Ishikawa (cell line): ENCODE measurements at regions not wholly inside any gene's neighbourhood (a gene's known extent, or its start where the extent isn't known, plus 50 kb on each side); places are given as distances from the start of the nearest gene placed in this dataset.

ENCODE experiments used
- CREB1 ChIP-seq: IDR thresholded peaks from 2 replicates; pipeline ENCODE4 v1.6.1; 2012; ENCODE audit warnings: low read depth
- EGR1 ChIP-seq: IDR thresholded peaks from 2 replicates; pipeline ENCODE4 v1.6.1; 2012
- EP300 ChIP-seq: IDR thresholded peaks from 2 replicates; pipeline ENCODE4 v1.6.1; 2012; ENCODE audit warnings: borderline replicate concordance
- FOXM1 ChIP-seq: IDR thresholded peaks from 2 replicates; pipeline ENCODE4 v1.6.1; 2012; ENCODE audit warnings: low read depth, borderline replicate concordance
- NFIC ChIP-seq: IDR thresholded peaks from 2 replicates; pipeline ENCODE4 v1.6.1; 2012
- TAF1 ChIP-seq: IDR thresholded peaks from 2 replicates; pipeline ENCODE4 v1.6.1; 2012; ENCODE audit warnings: low read depth, mild to moderate bottlenecking
- TF ChIP-seq, protein P1 (sequence below): IDR thresholded peaks from 2 replicates; pipeline ENCODE4 v1.6.1; 2012; ENCODE audit warnings: low read depth, mild to moderate bottlenecking
- TF ChIP-seq, protein P2 (sequence below): IDR thresholded peaks from 2 replicates; pipeline ENCODE4 v1.6.1; 2012

DNA sequence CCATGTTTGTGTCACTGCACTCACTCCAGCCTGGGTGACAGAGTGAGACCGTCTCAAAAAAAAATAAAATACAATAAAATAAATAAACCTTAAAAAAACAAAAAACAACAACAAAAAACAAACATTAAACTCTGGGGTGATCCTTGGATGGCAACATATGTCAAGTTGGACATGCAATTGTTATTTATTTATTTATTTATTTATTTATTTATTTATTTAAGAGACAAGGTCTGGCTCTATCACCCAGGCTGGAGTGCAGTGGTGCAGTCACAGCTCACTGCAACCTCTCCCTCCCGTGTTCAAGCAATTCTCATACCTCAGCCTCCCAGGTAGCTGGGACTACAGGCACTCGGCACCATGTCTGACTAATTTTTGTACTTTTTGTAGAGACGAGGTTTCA lies 275.5 kb downstream of the VPS13C start:
- TF ChIP-seq, protein P1, sequence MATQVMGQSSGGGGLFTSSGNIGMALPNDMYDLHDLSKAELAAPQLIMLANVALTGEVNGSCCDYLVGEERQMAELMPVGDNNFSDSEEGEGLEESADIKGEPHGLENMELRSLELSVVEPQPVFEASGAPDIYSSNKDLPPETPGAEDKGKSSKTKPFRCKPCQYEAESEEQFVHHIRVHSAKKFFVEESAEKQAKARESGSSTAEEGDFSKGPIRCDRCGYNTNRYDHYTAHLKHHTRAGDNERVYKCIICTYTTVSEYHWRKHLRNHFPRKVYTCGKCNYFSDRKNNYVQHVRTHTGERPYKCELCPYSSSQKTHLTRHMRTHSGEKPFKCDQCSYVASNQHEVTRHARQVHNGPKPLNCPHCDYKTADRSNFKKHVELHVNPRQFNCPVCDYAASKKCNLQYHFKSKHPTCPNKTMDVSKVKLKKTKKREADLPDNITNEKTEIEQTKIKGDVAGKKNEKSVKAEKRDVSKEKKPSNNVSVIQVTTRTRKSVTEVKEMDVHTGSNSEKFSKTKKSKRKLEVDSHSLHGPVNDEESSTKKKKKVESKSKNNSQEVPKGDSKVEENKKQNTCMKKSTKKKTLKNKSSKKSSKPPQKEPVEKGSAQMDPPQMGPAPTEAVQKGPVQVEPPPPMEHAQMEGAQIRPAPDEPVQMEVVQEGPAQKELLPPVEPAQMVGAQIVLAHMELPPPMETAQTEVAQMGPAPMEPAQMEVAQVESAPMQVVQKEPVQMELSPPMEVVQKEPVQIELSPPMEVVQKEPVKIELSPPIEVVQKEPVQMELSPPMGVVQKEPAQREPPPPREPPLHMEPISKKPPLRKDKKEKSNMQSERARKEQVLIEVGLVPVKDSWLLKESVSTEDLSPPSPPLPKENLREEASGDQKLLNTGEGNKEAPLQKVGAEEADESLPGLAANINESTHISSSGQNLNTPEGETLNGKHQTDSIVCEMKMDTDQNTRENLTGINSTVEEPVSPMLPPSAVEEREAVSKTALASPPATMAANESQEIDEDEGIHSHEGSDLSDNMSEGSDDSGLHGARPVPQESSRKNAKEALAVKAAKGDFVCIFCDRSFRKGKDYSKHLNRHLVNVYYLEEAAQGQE = no peak
- TF ChIP-seq EP300 = no peak
- no peak for TF ChIP-seq FOXM1
- no peak for TF ChIP-seq EGR1
- no peak for TF ChIP-seq CREB1
- no peak for TF ChIP-seq NFIC
- TF ChIP-seq TAF1 = no peak
- TF ChIP-seq, protein P2, sequence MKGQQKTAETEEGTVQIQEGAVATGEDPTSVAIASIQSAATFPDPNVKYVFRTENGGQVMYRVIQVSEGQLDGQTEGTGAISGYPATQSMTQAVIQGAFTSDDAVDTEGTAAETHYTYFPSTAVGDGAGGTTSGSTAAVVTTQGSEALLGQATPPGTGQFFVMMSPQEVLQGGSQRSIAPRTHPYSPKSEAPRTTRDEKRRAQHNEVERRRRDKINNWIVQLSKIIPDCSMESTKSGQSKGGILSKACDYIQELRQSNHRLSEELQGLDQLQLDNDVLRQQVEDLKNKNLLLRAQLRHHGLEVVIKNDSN = no peak
